ENCODE measurements at regions not wholly inside any gene's neighbourhood (a gene's known extent, or its start where the extent isn't known, plus 50 kb on each side); places are given as distances from the start of the nearest gene placed in this dataset.

DNA sequence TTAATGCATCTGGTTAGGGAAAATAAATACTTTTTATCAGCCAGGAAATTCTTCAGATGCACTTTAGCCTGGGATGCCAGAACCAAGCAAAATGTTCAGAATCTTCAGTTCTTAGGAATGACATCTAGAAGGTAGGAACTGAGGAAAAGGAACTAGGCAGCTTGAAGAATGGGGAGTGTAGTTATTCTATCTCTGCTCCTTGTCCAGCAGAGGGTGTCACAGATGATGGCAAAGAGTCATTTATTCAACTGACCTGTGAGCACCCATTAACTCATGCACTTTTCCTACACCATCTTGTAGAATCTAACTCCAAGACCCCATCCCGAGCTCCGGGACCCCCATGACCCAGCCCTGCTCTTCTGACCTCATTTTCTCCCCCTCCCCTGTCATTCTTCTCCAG, 122.1 kb upstream of the ISX start:
- DNase-seq: no peak

DNA sequence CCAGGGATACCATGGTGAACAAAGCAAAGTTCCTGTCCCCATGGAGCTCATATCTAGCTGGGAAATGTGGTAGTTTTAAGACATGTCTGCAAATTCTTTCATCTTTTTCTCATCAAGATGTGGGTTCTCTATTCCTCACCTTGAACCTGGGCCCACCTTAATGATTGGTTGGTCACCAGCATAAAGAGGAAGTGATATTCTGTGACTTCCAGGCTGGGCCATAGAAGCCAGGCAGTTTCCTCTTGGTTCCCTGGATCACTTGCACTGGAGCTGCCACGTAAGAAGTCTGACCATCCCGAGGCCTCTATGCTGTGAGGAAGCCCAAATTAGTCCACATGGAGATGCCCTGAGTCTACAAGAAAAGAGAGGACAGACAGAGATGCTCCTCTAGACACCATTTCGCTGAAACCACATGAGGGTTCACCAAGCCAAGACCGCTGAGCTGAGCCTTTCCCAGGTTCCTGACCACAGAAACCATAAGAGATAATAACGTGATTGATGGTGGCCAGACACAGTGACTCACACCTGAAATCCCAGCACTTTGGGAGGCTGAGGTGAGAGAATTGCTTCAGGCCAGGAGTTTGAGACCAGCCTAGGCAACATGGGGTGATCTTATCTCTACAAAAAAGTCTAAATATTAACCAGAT, 119.5 kb upstream of the ISX start:
- peak; percentile 57 for DNase-seq

DNA sequence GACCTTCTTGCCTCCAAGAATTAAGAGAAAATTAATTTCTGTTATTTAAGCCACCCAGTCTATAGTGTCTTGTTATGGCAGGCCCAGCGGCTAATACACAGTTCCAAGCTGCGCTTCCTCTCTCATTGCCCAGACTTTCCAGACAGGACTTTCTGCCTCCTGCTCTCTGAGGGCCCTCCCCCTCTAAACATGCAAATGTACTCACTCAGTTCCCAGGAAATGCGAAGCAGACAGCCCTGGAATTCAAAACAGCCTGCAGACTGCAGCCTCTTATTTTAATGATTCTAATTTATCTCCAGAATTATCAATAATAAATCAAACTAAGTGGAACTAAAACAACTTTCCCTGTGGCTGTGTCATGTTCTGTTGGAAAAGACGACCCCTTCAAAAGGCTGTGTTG, 115.5 kb upstream of the ISX start:
- peak; percentile 60 for DNase-seq

DNA sequence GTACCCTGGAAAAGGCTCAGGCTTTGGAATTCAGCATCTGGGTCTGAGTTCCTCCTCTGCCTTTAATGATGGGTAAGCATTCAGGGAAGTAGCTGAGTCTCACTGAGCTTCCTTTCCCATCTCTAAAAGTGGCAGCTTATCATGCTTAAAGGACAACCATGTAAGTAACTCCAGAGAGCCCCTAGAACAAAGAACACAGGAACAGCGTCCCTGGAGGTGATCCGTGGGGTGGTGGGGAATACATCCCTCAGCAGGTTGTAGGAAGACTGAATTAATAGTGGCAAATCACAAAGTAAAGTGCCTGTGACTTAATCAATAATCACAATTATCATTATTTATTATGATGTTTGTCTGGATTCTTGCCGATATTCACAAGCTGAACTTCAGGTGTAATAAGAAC, 114.7 kb upstream of the ISX start:
- no peak for DNase-seq

DNA sequence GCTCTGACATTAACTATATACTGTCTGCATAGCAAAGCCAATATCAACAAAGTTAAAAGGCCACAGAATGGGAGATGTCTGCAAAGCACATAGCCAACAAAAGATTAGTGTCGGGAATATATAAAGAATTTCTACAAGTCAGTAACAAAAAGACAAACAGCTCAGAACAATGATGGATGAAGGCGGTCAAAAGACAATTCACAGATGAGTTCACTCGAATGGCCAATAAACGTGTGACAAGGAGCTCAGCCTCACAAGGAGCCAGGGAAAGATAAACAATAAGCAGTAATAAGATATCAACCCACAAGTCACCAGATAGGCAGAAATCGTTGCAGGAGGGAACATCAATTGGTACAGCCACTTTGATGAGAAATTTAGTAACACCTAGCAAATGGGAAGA, 106.0 kb upstream of the ISX start:
- no peak for DNase-seq

DNA sequence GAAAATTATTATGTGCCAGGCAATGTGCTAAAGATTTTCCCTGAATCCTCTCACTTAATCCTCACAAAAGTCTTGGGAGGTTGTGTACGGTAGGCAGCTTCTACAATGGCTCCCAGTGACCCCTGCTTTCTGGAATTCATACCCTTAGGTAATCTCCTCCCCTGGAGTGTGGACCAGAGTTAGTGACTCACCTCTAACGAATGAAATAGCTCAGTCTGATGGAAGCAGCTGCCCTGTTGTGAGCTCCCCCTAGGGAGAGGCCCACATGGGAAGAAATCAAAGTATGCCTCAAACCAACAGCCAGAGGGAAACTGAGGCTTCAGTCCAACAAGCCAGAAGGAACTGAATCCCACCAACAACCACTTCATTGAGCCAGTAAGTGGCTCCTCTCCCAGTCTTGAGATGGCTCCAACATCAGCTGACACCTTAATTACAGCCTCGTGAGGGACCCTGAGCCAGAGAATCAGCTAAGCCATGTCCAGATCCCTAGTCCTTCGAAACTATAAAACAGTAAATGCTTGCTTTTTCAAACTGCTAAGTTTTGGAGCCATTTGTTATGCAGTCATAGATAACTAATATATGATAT, 98.9 kb upstream of the ISX start:
- peak; percentile 85 for DNase-seq

DNA sequence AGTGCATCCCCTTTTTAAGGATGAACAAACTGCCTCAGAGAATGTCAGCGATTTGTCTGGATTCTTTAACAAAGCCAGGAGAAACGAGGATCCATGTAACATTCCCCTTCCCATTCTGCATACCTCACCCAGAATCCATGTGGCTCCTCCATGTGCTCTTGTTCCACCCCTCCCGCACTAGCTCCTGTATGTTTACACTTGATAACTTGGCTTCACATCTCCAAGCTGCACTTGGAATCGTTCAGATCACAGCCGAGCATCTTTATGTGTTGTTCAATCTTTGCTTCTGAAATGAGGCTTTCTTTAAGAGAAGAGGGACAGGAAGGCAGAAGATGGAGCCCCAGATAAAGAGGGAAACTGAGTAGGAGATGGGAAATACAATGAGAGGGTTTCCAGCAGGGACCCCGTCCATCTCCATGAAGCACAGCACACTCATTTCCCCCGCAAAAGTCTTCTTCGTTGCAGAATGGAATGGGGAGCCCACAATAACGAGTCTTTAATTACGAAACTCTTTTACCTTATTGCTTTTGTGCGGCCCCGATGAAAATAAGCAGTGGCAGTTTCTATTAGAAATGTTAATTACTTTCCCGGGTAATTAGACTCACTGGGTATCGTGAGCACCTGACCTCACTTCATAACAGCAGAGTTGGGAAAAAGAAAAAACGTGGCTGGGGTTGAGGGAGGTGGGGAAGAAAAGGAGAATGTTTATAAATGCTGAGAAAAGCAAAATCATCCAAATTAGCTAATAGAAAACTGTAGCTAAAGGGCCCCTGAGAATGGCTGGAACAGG, 96.8 kb upstream of the ISX start:
- no peak for DNase-seq

DNA sequence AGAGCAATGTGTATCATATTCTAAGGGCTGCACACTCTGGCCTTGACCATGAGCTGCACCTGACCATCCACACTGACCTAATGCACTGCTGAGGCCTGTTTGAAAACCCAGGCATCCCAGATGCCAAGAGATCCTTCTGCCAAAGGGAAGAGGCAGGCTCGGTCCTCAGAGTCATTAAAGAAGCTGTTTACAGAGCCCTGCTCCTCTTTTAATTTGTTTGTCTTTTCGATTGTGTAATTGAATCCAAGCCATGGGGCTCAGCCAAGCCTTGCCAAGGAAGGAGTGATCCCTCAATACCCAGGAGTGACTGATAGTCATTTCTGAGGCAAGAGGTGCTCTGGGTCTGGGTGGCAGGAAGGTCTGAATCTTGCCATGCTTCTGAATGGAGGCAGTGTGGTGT, 94.5 kb upstream of the ISX start:
- DNase-seq: no peak

DNA sequence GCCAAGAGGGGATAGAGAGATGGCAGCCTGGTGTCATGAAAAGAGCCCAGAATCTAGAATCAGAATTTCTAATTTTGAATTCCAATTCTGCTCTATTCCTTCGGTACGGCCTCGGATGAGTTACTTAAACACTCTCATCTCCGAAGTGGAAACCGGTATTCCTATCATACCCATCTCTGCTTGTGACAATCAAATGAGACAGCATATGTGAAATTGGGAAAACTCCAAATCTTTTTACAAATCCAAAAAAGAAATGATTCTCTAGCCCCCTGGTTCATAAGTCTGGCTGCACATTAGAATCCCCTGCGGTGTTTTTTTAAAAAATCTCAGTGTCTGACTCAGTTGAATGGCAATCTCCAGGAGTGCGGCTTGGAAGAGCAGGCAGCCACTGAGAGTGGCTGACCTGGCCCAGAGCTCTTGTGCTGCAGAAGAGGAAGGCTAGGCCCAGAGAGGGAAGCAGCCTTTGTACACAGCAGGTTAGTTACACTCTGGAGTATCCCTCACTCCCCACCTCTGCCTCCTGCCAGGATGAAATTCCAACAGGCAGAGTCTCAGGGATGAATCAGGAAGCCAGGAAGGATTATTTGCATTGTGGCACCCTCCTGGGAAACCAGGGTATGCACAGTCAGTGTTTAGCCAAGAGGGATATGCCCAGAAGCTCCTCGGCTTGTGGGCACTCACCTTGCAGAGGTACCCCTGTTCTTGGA, 93.6 kb upstream of the ISX start:
- DNase-seq: peak; percentile 59

DNA sequence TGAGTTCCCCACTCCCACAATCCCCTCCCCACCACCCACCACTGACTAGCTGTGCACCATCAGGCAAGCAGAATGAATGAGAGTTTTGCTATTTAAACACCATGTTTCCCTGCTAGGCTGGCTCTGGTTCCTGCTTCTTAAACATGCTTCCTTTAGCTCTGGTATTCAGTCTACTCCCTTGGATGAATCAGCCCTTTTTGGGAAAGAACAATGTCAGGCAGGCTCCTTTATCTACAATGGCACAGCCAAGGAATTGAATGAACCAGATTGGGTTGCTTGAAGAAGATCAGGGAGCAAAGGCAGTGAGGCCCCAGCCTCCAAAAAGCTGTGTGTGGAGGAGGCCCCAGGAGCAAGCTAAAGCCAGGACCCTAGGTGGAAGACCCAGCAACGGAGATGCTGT, 92.9 kb upstream of the ISX start:
- DNase-seq: no peak

DNA sequence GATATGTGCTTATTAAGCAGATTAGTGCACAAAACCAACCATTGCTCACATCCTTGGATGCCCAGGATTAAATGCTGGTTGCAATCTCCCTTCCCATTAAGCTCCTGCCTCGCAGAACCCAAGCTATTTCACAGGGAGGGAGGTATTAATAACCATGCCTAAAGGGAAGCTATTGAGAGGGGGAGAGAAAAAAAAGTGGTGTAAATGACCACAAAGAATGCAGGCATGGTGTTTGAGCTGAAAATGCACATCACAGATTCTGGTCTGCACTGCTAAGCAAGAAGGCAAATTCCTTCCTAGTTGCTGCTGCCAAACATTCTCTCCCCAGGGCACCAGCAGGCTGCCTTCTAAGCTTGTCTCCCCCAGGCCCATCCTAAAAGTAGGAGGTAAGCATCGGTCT, 92.0 kb upstream of the ISX start:
- DNase-seq: peak; percentile 89

DNA sequence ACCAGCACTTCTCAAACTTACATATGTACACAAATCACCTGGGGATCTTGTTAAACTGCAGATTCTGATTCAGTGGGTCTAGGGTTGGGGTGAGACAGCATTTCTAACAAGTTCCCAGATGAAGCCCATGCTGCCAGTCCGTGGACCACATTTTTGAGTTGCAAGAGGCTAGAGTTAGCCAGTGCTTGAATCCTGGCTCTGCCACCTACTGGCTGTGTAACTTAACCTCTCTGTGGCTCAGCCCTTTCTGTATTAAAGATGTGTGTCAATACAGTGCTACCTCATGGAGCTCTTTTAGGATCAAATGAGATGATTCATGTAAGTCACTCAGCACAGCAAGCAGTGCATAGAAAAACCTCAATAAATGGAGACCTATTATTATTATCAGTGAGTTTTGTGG, 90.2 kb upstream of the ISX start:
- DNase-seq: peak; percentile 37

DNA sequence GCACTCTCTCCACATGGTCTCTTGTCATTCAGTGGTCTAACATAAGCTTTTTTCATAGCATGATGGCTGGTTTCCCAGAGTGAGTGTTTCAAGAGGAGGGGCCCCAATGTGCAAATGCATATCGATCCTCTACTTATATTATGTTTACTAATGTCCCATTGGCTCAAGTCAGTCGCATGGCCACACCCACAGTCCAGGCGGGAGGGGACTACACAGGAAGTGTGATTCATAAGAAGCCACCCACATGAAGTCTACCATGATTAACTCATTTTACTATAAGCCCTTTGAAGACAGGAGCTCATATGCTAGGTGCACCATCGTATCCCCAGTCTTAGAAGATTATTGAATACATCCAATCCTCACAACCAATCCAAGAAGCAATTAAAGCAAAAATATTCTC, 89.5 kb upstream of the ISX start:
- DNase-seq: no peak

DNA sequence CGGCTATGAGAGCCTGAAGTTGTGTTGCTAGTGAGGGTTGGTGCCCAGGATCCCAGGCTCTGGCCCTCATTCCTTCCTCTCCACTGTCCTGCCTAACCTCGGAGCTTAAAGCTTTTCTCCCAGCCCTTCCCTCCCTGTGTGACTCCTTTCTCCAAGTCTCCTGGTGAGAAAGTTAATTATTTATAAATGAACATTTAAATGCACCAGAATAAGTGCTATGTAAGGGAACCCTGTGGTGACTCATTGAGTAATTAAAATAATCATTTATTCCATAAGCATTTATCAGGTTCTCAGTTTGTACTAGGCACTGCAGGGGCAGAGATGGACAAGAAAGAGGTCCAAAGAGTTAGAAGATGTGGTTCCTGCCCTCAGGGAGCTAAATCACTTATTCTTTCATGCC, 89.1 kb upstream of the ISX start:
- DNase-seq: no peak

DNA sequence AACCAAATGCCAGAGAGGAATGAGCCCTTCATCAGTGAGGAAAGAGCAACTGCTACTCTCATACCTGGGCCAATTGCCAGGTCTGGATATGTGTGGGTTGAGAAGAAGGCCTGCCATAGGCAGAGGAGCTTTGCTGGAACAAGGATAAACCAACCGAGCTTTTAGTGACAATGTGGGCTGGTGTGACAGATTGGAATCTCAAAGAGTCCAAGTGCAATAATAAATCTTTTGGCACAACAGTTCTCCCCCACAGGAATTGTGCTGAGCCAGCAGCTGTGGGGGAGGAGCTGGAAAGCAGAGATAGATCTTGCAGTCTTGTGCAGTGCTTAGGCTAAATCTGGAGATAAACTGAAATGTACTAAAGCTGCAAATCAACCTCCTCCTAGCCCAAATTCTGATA, 79.4 kb upstream of the ISX start:
- DNase-seq: peak; percentile 73

DNA sequence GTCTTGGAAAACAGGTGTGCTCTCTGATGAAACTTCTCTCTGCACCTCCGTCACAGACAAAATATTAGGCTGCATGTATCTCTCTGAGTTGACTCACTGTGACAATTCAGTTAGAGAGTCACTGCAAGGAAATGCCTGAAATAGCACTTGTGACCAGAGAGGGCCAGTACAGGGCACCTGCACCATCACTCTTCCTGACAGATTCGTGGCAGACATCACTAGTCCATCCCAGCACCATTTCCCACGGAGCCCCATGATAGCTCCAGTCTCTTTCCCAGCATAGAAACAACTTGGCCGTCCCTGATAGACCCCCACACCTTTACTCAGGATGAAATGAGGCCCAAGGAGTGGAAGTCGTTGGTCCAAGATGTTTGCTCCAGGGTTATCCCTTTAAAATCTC, 73.3 kb upstream of the ISX start:
- peak; percentile 20 for DNase-seq

DNA sequence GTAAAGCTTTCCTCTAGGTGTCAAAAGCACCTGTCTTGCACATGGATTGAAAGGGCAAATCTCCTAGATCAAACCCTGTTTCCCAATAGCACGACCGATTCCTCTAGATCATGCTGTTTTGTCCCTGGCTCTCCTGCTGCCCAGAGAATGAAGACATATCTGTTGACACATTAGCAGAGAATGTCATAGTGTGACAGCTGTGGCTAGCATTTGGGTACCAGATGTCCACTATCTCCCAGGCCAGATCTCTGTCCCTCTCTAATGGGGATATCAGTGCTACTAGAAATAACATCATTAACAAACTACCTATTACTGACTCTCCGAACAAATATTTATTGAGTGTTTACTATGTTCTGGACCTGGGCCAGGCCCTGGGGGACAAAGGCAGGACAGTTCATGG, 72.4 kb upstream of the ISX start:
- DNase-seq: no peak

DNA sequence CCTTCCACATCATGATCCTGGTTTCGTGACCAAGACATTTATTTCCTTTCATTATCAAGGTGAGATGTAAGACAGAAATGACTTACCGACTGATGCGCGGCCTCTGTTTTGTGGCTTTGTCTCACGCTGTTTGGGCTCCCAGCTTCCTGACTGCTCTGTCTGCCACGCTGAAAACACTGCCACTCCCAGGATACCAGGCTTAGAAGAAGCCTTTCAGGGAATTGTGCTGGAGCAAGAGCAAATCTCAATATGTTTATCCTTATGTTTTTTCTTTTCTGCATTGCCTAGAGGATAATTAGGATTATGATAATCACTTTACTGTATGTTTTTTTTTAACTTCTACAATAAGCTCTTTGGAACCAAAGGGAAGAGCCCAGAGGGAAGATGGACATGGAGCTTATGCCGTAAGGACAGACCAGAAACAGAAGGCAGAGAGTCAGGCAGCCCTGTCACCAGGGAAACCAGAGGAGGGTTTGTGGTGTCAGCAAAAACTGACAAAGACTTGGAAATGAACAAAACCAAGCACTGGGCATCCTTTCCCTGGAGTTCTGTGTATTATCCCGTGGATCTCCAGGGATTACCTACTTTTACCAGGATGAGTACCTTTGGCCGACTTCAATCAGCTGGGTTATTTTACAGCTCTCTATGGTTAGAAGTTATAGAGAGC, 68.2 kb upstream of the ISX start:
- DNase-seq: no peak

DNA sequence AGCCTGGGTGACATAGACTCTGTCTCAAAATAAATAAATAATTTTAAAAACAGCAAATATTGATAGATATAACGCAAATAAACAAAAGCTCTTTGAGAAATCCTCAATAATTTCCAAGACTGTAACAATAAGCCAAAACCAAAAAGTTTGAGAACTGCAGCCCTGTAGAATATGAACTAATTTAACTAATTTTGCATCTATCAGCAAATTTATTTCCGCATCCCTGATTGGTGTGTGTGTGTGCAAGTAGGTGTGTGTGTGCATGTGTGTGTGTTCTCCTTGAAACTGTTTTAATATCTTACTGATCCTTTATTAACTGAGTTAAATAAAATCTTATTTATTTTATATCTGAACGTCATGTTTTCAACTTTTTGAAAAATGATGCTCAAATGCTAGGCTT, 67.0 kb upstream of the ISX start:
- no peak for DNase-seq

DNA sequence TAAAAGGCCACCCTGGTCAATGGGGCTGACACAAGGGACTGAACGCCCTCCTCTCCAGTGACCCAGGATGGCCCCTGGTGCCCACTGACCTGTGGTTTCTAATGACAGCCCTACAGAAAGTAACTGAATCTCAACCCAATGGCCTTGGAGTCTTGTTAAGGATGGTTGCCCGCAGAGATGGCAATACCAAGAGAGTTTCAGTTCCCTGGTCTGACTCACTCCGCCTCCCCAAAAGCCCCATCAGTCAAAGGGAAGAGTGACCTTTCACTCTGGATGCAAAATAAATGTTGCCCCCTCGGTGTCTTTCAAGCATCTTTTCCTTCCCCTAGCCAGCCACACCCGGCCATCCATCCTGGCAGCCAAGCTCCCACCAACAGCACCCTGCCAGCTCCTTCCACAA, 57.7 kb upstream of the ISX start:
- no peak for DNase-seq

DNA sequence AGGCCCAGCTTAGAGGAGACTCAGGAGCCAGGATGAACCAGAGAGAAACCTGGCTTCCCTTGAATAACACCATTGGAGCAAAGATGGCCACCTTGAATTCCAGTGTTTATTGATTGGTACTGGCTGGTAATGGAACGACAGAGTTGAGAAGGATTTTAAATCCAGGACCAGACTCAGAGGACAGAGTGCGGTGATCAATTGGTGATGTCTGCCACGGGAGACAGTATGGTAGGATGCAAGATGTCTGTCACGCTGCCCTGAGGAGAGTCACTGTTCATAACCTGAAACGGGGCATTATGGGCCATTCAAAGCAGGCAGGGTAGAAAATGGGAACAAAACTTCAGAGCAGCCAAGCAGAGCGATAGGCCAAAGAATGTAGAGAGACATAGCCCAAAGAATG, 55.4 kb upstream of the ISX start:
- no peak for DNase-seq

DNA sequence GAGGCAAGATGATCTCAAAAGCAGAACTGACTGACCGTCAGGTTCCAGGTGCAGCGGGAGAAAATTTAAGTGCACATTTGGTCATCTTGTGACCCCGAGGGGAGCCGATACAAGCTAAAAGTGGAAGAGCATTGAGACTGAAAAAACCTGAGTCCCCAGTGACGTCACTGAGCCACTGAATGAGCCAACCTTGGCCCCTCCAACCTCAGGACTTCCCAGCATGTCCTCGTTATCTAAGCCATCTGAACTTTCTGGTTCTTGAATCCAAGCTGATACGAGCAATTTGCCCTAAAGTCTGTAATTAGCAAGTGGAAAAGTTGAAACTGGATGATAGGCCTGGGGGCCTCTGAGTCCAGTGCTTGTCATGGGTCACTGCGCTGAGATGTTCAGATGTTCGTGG, 51.1 kb upstream of the ISX start:
- DNase-seq: no peak
